HG03378 (cell line): ENCODE measurements at regions not wholly inside any gene's neighbourhood (a gene's known extent, or its start where the extent isn't known, plus 50 kb on each side); places are given as distances from the start of the nearest gene placed in this dataset.
"Not testable (repeated sequence)": the region's sequence is repeated elsewhere in the genome, so short reads cannot be mapped to it uniquely, and the experiment has no call there.

ENCODE experiments used
- ATAC-seq: cut with Tn5 transposase; IDR thresholded peaks from one replicate; pipeline ENCODE4 v1.9.1; 2021; ENCODE audit warnings: mild to moderate bottlenecking, moderate library complexity; ENCODE audit not compliant: unreplicated experiment

DNA sequence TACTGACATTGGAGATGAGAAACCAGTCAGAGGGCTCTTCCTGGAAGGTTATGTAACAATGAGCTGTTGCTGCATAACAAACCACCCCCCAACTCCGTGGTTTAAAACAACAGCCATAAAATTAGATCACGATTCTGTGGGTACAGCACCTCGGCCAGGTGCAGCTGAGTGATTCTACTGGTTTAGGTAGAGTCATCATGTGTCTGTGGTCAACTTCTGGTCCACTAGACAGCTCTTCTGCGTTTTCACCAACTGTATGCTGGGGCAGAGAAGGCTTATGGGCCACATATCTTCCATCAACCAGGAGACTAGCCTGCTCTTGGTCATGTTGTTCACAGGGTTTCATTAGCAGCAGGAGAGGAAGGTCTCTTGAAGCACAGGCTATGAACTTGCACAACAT is 585.5 kb downstream of the KCTD12 start:
- no peak for ATAC-seq

DNA sequence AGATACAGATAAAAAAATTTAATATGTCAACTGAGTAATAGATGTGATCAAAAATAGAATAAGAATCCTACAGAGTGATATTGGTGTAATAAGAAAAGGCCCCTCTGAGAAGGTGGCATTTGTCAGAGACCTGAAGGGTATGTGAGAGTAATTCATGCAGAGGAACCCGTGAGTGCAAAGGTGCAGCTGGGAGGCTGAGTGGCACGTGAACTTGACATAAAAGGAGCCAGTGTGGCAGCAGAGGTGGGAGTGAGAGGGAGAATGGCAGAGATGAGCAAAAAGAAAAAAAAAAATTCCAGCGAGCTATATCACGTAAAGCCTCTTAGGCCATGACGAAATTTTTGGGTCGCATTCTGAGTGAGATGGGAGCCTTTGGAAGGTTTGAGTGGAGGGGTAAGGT is 588.9 kb downstream of the KCTD12 start:
- no peak for ATAC-seq

DNA sequence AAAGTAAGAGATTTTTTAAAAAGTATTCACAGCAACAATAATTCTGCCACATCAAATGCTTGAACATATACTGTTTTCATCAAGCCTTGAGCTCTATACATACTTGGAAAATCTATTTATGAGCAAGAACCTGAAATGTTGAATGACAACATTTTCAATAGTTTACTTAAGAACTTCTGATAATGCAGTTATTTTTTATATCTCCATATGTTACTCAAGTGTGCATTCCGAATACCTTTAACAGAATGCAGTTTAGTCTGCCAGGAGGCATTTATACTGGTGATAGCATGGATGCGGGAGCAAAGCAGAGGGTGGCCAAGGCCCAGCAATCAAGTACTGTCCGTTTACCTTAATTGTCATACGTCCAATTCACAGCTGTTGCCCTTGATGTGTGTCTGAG is 589.5 kb downstream of the KCTD12 start:
- ATAC-seq, result no peak

GRCh38 chr13:76295020-76295419 is 591.2 kb downstream of the KCTD12 start:
- ATAC-seq, result not testable (repeated sequence)

- no peak for ATAC-seq
Observed at GRCh38 chr13:76293751-76294150, 592.5 kb downstream of the KCTD12 start.

DNA sequence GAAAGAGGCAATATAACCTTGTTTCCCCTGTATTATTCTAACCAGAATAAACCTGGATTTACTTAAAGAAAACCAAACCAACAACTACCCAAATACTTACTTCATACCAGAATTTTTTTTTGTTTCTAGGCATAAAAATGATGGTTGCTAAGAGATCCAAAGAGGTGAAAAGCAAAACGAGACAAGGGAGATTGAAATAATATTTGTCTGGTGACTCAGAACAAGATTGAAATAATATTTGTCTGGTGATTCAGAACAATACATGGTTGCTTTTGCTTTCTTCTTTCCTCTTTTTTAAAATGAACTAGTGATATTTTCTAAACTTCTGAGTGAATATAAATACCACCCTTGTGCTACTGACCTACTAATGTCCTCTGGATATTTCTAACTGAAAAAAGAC is 592.9 kb downstream of the KCTD12 start:
- ATAC-seq, result no peak

DNA sequence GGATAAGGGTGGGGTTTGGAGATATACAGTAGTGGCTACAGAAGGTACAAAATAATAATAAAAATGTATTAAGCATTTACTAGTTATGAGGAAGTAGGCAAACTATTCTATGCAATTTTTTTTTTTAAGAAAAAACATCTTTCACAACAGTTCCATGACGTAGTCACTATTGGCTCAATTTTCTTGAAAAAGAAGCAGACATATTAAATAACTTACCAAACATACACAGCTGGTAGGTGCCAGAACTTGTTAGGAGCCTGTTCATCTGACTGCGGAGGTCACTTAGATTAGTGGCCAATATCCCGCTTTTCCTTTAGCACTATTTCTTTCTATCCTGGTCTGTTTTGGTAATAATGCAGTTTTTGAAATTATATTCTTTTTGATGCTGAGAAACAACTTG is 593.5 kb downstream of the KCTD12 start:
- no peak for ATAC-seq

DNA sequence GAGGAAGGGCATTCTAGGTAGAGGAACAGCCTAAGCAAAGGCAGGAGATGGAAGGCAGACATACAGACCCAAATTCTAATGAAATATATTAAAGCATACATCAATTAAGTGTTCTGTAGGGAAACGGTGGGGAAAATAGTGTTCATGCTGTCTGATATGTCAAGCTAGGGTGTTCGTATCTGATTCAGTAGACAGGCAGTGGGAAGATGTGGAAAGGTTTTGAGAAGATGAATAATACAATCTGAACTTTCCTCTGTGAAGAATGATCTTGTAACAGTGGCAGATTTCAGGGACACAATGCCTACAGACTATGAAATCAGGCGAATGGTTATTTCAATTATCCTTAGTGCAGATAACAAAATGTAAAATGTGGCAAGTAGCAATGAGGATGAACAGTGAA is 594.2 kb downstream of the KCTD12 start:
- no peak for ATAC-seq

DNA sequence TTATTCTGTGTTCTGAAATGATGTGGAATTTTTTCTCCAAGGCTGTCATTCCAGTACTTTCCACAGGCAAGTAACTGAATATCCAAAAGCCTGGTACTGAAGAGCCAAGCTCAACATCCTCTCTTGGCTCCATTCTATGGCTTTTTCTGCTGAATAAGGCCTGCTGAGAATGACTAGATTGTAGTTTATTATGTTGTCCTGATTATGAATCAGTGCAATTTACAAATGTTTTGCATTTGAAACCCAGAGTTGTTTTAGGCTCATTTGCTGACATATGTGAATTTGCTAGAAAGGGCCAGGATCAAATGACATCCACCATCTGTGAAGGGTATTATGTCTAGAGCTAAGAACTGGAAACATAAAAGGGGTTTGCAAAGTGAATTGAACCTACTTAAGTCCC is 596.6 kb downstream of the KCTD12 start:
- ATAC-seq, result no peak

DNA sequence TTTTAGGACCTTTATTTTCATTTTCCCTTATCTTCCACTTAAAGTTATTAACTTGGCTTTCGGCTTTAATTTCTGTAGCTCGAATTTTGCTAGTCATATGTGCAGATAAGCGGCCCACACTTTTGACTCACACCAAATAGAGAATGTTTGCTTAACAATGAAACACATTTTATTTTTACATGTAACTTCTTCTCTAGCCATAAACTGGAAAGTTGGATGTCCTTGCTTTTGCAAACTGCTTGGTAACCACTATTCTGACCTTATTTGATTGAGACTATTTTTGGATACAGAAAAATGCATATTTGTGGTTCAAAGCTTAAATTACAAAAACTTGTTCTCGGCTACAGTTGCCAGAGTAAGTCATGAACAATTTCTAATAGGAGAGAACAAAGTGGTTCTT is 600.0 kb downstream of the KCTD12 start:
- no peak for ATAC-seq

GRCh38 chr13:76285463-76285862 is 600.7 kb downstream of the KCTD12 start:
- ATAC-seq, result no peak

DNA sequence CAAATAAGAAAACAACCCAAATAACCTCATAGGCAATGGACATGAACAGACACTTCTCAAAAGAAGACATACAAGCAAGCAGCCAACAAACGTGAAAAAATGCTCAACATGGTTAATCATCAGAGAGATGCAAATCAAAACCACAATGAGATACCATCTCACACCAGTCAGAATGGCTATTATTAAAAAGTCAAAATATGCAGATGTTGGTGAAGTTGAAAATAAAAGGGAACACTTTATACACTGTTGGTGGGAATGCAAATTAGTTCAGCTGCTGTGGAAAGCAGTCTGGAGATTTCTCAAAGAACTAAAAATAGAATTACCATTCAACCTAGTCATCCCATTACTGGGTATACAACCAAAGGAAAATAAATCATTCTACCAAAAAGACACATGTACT is 606.4 kb downstream of the KCTD12 start:
- ATAC-seq, result not testable (repeated sequence)

DNA sequence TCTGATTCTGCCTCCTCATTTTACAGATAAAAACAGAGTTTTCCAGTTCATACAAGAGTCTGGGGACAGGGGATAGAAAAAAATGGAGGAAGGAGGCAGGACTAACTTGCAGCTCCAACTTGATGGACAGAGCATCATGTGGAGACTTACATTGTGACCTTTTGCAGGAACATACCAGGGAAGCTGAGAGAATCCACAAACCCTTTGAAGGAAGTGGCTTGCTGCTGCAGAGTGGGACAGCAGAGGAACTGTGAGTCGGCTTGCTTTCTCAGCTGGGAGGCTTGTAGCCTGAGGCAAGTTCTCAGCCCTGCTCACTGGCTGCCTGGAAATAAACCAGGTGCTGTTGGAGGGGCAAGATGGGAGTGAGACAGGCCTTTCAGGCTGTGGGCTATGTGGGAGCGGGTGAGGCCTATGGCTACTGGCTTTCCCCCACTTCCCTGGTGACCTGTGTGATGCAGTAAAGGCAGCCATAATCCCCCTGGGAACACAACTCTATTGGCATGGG is 614.4 kb downstream of the KCTD12 start:
- ATAC-seq, result no peak

DNA sequence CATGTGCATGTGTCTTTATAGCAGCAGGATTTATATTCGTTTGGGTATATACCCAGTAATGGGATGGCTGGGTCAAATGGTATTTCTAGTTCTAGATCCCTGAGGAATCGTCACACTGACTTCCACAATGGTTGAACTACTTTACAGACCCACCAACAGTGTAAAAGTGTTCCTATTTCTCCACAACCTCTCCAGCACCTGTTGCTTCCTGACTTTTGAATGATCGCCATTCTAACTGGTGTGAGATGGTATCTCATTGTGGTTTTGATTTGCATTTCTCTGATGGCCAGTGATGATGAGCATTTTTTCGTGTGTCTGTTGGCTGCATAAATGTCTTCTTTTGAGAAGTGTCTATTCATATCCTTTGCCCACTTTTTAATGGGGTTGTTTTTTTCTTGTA is 617.9 kb downstream of the KCTD12 start:
- not testable (repeated sequence) for ATAC-seq

DNA sequence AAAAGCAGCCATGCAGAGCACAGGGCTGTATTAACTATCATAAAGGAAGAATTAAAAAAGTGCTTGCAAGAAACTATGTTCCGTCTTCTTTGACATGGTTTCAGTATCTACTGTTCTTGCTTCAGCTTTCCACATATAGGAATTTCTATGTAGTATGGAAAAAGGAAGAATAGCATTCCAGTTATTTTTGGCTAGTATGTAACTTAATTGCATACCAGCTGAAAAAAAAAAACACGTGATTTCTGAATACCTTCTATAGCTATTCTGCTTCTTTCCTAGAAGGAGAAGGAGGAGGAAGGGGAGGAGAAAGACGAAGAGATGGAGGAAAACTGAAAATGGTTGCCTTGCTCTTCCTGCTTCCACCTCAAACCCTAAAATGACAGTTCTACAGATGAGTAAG is 619.0 kb downstream of the KCTD12 start:
- ATAC-seq, result no peak

DNA sequence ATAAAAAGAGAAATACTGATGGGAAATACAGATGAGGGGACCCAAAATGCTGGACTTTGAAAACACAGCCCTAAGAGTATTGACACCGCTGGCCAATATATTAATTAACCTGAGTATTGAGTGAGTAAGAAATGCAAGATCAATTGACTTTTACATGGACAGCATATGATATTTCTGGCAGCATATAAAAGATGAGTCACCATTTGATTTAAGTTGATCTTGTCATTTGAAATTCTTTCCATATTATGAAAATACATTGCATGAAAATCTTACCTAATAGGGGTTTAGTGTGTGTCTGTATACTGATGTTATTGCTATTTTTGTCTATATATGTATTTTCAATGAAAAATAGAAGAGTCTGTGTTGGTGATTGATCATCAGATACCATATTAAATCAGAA is 619.6 kb downstream of the KCTD12 start:
- no peak for ATAC-seq

DNA sequence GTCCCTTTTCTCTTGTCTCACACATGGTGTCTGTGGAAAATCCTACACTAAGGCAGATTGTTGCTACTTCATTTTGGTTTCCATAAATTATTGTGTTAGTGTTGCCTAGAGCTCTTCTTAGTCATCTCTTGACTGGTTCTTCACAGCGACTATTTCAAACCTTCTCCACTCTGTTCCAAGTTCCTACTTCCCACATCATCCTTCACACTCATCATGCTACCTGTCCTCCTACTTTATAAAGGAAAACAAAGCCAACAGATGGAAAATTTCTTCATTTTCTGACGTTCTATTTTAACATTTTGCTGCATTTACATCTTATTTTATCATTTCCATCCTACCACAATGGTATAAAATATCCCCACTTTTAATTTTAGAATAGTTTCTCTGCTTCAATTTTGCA is 614.1 kb downstream of the LMO7 start:
- no peak for ATAC-seq

GRCh38 chr13:76245920-76246319 is 609.8 kb downstream of the LMO7 start:
- no peak for ATAC-seq

GRCh38 chr13:76245211-76245610 is 609.1 kb downstream of the LMO7 start:
- ATAC-seq, result no peak

- ATAC-seq, result not testable (repeated sequence)
Observed at GRCh38 chr13:76243120-76243519, 607.0 kb downstream of the LMO7 start.

GRCh38 chr13:76239031-76239680 is 603.0 kb downstream of the LMO7 start:
- ATAC-seq, result no peak

GRCh38 chr13:76231522-76232167 is 595.5 kb downstream of the LMO7 start:
- ATAC-seq, result no peak

GRCh38 chr13:76229281-76229680 is 593.2 kb downstream of the LMO7 start:
- no peak for ATAC-seq
